Left ventricle myocardium inferior (tissue), 1 donor: ENCODE measurements at regions not wholly inside any gene's neighbourhood (a gene's known extent, or its start where the extent isn't known, plus 50 kb on each side); places are given as distances from the start of the nearest gene placed in this dataset.

Source experiments
- DNase-seq: peaks from one replicate; pipeline ENCODE4 v3.0.0-alpha.2; 2020
- H3K27ac ChIP-seq: fragments of 200-600 bp; replicated peaks from 2 replicates; pipeline ENCODE4 v1.8.0; 2021
- H3K27me3 ChIP-seq: fragments of 200-600 bp; 2 replicates; pipeline ENCODE4 v1.8.0; 2021; ENCODE audit warnings: low read depth
- H3K36me3 ChIP-seq: fragments of 200-600 bp; 2 replicates; pipeline ENCODE4 v1.8.0; 2021
- H3K4me1 ChIP-seq: fragments of 200-600 bp; 2 replicates; pipeline ENCODE4 v1.8.0; 2021
- H3K4me3 ChIP-seq: fragments of 200-600 bp; 2 replicates; pipeline ENCODE4 v1.8.0; 2021; ENCODE audit warnings: mild to moderate bottlenecking, moderate library complexity
- H3K9me3 ChIP-seq: fragments of 200-600 bp; replicated peaks from 2 replicates; pipeline ENCODE4 v1.8.0; 2021
- CTCF ChIP-seq: fragments of 200-600 bp; IDR thresholded peaks from 2 replicates; pipeline ENCODE4 v1.8.0; 2021; ENCODE audit warnings: antibody characterized with exemption, mild to moderate bottlenecking, borderline replicate concordance
- intact Hi-C: fragments of 100-400 bp; cut with micrococcal nuclease; formaldehyde crosslinking; loops from one replicate; pipeline ENCODE4 v1.11.0; 2022
- donor health status: DM: no; HTN: yes; CAD: no; lungs with severe emphysema.

GRCh38 chr14:48925184-48925583 is 661.0 kb downstream of the RPS29 start:
- Histone ChIP-seq H3K27me3 (no peaks in the 10 kb centered on the region), H3K4me3 (no peak overlapping the region), H3K4me1 (no peaks in the 10 kb centered on the region), H3K9me3 (no peaks in the 10 kb centered on the region), H3K36me3 (no peaks in the 10 kb centered on the region), H3K27ac (no peak overlapping the region)
- no peak for TF ChIP-seq CTCF
- DNase-seq, result no peak
- intact Hi-C loops, result no loop called here

- intact Hi-C loops, result no loop called here
- Histone ChIP-seq H3K9me3 (peaks cover 23% of the 10 kb centered on the region), H3K4me3 (no peak overlapping the region), H3K4me1 (no peaks in the 10 kb centered on the region), H3K27me3 (no peaks in the 10 kb centered on the region), H3K27ac (no peak overlapping the region), H3K36me3 (no peaks in the 10 kb centered on the region)
- no peak for DNase-seq
- TF ChIP-seq CTCF, result no peak
Measured at GRCh38 chr14:48914921-48915320, 671.3 kb downstream of the RPS29 start.

GRCh38 chr14:48914382-48914781 is 671.8 kb downstream of the RPS29 start:
- intact Hi-C loops, result no loop called here
- H3K27me3 ChIP-seq, result no peaks in the 10 kb centered on the region
- H3K36me3 ChIP-seq, result no peaks in the 10 kb centered on the region
- TF ChIP-seq CTCF, result no peak
- no peak overlapping the region for H3K4me3 ChIP-seq
- H3K4me1 ChIP-seq, result no peaks in the 10 kb centered on the region
- DNase-seq, result no peak
- H3K27ac ChIP-seq, result no peak overlapping the region
- peaks cover 23% of the 10 kb centered on the region for H3K9me3 ChIP-seq

GRCh38 chr14:48900565-48900964 is 685.6 kb downstream of the RPS29 start:
- Histone ChIP-seq H3K4me3 (no peak overlapping the region), H3K27ac (no peak overlapping the region), H3K9me3 (no peaks in the 10 kb centered on the region), H3K4me1 (no peaks in the 10 kb centered on the region), H3K27me3 (no peaks in the 10 kb centered on the region), H3K36me3 (no peaks in the 10 kb centered on the region)
- no peak for DNase-seq
- TF ChIP-seq CTCF, result no peak
- intact Hi-C loops, result no loop called here

GRCh38 chr14:48890333-48890732 is 695.8 kb downstream of the RPS29 start:
- Histone ChIP-seq H3K27me3 (no peaks in the 10 kb centered on the region), H3K36me3 (no peaks in the 10 kb centered on the region), H3K4me1 (no peaks in the 10 kb centered on the region), H3K9me3 (no peaks in the 10 kb centered on the region), H3K27ac (no peak overlapping the region), H3K4me3 (no peak overlapping the region)
- intact Hi-C loops, result no loop called here
- DNase-seq, result no peak
- TF ChIP-seq CTCF, result no peak
